RWPE1 (cell line): ENCODE measurements at regions not wholly inside any gene's neighbourhood (a gene's known extent, or its start where the extent isn't known, plus 50 kb on each side); places are given as distances from the start of the nearest gene placed in this dataset.

Source experiments
- CTCF ChIA-PET: fragments of 350-600 bp; sonication (Branson Sonifier 250); formaldehyde crosslinking; extraction: SDS; loops from one replicate; lab custom pipeline; 2021; lab: Yijun Ruan, JAX
- POLR2A ChIA-PET: fragments of 400-600 bp; formaldehyde crosslinking; extraction: SDS; loops from one replicate; lab custom pipeline; 2020; ENCODE audit warnings: antibody characterized with exemption; ENCODE audit not compliant: low non-redundant PET; lab: Yijun Ruan, JAX
- DNase-seq: peaks from one replicate; pipeline ENCODE4 v3.0.0; 2012; ENCODE audit warnings: low spot score
- H3K27ac ChIP-seq: fragments of 450-650 bp; 2 replicates; pipeline ENCODE4 v1.5.1; 2017
- CTCF ChIP-seq: fragments of 450-650 bp; conservative IDR thresholded peaks from 2 replicates; pipeline ENCODE4 v1.5.1; 2017; ENCODE audit warnings: low read depth, mild to moderate bottlenecking

- ChIA-PET CTCF (interaction anchor here (0.5 kb wide), 1 partner anchor 14 kb away, joined by 3 read pairs; no protein-coding TSS in a partner anchor), POLR2A (no interaction called here)
- no peak for DNase-seq
- TF ChIP-seq CTCF, result no peak
- H3K27ac ChIP-seq, result no peak overlapping the region
Measured at GRCh38 chr1:72915581-72915980, 633.2 kb upstream of the NEGR1 start.

GRCh38 chr1:72911656-72912055 lies 629.3 kb upstream of the NEGR1 start:
- no peak for TF ChIP-seq CTCF
- ChIA-PET POLR2A (no interaction called here), CTCF (no interaction called here)
- H3K27ac ChIP-seq, result no peak overlapping the region
- DNase-seq, result no peak

GRCh38 chr1:72896256-72896655 lies 613.9 kb upstream of the NEGR1 start:
- no peak overlapping the region for H3K27ac ChIP-seq
- DNase-seq, result no peak
- CTCF ChIA-PET, result no interaction called here
- TF ChIP-seq CTCF, result no peak
- POLR2A ChIA-PET, result no interaction called here

GRCh38 chr1:72892461-72892860 lies 610.1 kb upstream of the NEGR1 start:
- ChIA-PET POLR2A (no interaction called here), CTCF (interaction anchor here (0.6 kb wide), 1 partner anchor 720 kb away, joined by 4 read pairs; no protein-coding TSS in a partner anchor)
- no peak overlapping the region for H3K27ac ChIP-seq
- peak; percentile 40 for DNase-seq
- no peak for TF ChIP-seq CTCF

- CTCF ChIA-PET, result interaction anchor here (0.5 kb wide), 1 partner anchor 294 kb away, joined by 3 read pairs; no protein-coding TSS in a partner anchor
- TF ChIP-seq CTCF, result no peak
- POLR2A ChIA-PET, result no interaction called here
- DNase-seq, result peak; percentile 42
- H3K27ac ChIP-seq, result no peak overlapping the region
Measured at GRCh38 chr1:72891976-72892375, 609.6 kb upstream of the NEGR1 start.

GRCh38 chr1:72885841-72886240 lies 603.5 kb upstream of the NEGR1 start:
- POLR2A ChIA-PET, result no interaction called here
- no peak for DNase-seq
- H3K27ac ChIP-seq, result no peak overlapping the region
- CTCF ChIA-PET, result no interaction called here
- TF ChIP-seq CTCF, result no peak
